Natural killer cell (primary cell): ENCODE measurements at regions not wholly inside any gene's neighbourhood (a gene's known extent, or its start where the extent isn't known, plus 50 kb on each side); places are given as distances from the start of the nearest gene placed in this dataset.
"Not testable (repeated sequence)": the region's sequence is repeated elsewhere in the genome, so short reads cannot be mapped to it uniquely, and the experiment has no call there.

Source experiments
- ATAC-seq, 3 donors: fragments of 150-1000 bp in 2 of 3; fragments of 200-7000 bp in 1 of 3; cut with Tn5 transposase; 1 replicate in 1 of 3; 2 replicates in 2 of 3; pipeline ENCODE4 v1.10.0; 2021; ENCODE audit warnings: mild to moderate bottlenecking in 2 of 3, moderate library complexity in 2 of 3
- DNase-seq, 2 donors: peaks; one replicate each; pipeline versions ENCODE4 v3.0.0 to v3.0.0-alpha.2; 2013 to 2021; ENCODE audit warnings: mixed read lengths in 1 of 2
- H3K27ac ChIP-seq: one replicate; pipeline ENCODE4 v1.5.1; 2013; ENCODE audit warnings: mild to moderate bottlenecking, low read length
- H3K27me3 ChIP-seq: one replicate; pipeline ENCODE4 v1.6.1; 2013; ENCODE audit warnings: low read length; ENCODE audit not compliant: control insufficient read depth, insufficient read depth
- H3K36me3 ChIP-seq: one replicate; pipeline ENCODE4 v1.6.1; 2013; ENCODE audit warnings: low read length; ENCODE audit not compliant: control insufficient read depth, insufficient read depth
- H3K4me1 ChIP-seq: one replicate; pipeline ENCODE4 v1.6.1; 2013; ENCODE audit warnings: low read length; ENCODE audit not compliant: control insufficient read depth, insufficient read depth
- H3K4me3 ChIP-seq: one replicate; pipeline ENCODE4 v1.5.1; 2013; ENCODE audit warnings: low read length
- H3K9me3 ChIP-seq: one replicate; pipeline ENCODE4 v1.6.1; 2013; ENCODE audit warnings: low read length; ENCODE audit not compliant: control insufficient read depth, insufficient read depth
- H3K27ac Mint-ChIP-seq, 2 donors: one replicate each; pipeline ENCODE4 v1.8.0; 2022; ENCODE audit warnings: mild to moderate bottlenecking in 2 of 2, mixed read lengths in 2 of 2, moderate library complexity in 1 of 2
- H3K27me3 Mint-ChIP-seq, 2 donors: one replicate each; pipeline ENCODE4 v1.8.0; 2022; ENCODE audit warnings: low read depth in 2 of 2, mixed read lengths in 2 of 2
- H3K36me3 Mint-ChIP-seq: one replicate; pipeline ENCODE4 v1.8.0; 2022; ENCODE audit warnings: mixed read lengths
- H3K4me1 Mint-ChIP-seq, 2 donors: one replicate each; pipeline ENCODE4 v1.8.0; 2022; ENCODE audit warnings: mixed read lengths in 2 of 2
- H3K4me3 Mint-ChIP-seq: one replicate; pipeline ENCODE4 v1.8.0; 2022; ENCODE audit warnings: mild to moderate bottlenecking, moderate library complexity, mixed read lengths
- H3K9me3 Mint-ChIP-seq, 2 donors: one replicate each; pipeline ENCODE4 v1.8.0; 2022; ENCODE audit warnings: mixed read lengths in 2 of 2
- WGBS: methylation state at CpG from one replicate; pipeline ENCODE4 v1.1.7; 2013; ENCODE audit warnings: missing lambda C conversion rate; ENCODE audit not compliant: insufficient coverage; 5-methylcytosine and 5-hydroxymethylcytosine counted together
- intact Hi-C: fragments of 100-400 bp; cut with micrococcal nuclease; formaldehyde crosslinking; loops from one replicate; pipeline ENCODE4 v1.14.2; 2022
- TF ChIP-seq, protein P1 (sequence below): fragments of 200-600 bp; IDR thresholded peaks from one replicate; pipeline ENCODE4 v1.8.0; 2022; ENCODE audit warnings: antibody characterized with exemption

DNA sequence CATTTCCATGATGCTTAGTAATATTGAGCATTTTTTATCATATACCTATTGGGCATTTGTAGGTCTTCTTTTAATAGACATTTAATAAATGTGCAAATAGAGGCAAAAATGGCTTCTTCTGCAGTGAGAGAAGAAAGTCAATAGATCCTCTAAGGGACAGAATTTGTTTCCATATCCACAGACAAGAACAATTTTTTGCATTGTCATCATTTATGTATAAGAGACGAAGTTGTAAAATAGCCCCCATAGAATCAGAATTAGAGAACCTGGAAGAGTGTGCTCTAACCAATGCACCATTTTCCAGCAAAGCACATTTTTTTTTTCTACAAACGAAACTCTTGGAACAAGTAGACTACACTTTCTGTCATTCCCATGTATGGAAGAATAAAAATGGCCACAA is 365.1 kb upstream of the PDE3A start:
- no peaks in the 10 kb centered on the region for H3K27me3 ChIP-seq
- no peak overlapping the region for H3K4me3 Mint-ChIP-seq
- H3K4me1 ChIP-seq, result no peaks in the 10 kb centered on the region
- no peaks in the 10 kb centered on the region for H3K36me3 ChIP-seq
- no peak overlapping the region for H3K4me3 ChIP-seq
- peaks cover 0 to 3% of the 10 kb centered on the region in 2 donors for H3K27me3 Mint-ChIP-seq
- no peaks in the 10 kb centered on the region for H3K9me3 ChIP-seq
- H3K4me1 Mint-ChIP-seq, result no peaks in the 10 kb centered on the region
- H3K27ac ChIP-seq, result no peak overlapping the region
- no peaks in the 10 kb centered on the region for H3K36me3 Mint-ChIP-seq
- peaks cover 2% of the 10 kb centered on the region in 2 donors for H3K9me3 Mint-ChIP-seq
- no peak for DNase-seq
- intact Hi-C loops, result no loop called here
- 75% methylated on average over 2 of the region's 2 CpGs for WGBS
- TF ChIP-seq, protein P1, sequence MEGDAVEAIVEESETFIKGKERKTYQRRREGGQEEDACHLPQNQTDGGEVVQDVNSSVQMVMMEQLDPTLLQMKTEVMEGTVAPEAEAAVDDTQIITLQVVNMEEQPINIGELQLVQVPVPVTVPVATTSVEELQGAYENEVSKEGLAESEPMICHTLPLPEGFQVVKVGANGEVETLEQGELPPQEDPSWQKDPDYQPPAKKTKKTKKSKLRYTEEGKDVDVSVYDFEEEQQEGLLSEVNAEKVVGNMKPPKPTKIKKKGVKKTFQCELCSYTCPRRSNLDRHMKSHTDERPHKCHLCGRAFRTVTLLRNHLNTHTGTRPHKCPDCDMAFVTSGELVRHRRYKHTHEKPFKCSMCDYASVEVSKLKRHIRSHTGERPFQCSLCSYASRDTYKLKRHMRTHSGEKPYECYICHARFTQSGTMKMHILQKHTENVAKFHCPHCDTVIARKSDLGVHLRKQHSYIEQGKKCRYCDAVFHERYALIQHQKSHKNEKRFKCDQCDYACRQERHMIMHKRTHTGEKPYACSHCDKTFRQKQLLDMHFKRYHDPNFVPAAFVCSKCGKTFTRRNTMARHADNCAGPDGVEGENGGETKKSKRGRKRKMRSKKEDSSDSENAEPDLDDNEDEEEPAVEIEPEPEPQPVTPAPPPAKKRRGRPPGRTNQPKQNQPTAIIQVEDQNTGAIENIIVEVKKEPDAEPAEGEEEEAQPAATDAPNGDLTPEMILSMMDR, result no peak
- H3K27ac Mint-ChIP-seq, result no peak overlapping the region
- no peak for ATAC-seq

DNA sequence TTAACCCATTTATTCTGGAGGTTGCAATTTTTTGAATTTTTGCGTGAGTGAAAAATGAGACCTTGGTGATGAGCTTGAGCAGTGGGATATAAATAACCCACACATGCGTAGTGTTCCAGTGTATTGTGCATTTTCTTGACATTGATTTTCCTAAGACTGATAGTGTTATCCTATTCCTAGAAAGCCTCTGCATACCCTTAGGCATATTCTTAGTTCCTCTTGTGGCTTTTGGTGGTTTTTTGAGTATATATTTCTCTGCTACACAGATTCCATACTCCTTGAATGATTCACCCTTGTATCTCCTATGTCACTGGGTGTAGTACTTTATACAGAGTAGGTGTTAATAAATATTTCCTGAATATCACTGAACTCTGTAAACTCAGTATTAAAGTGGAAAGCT is 363.4 kb upstream of the PDE3A start:
- Histone ChIP-seq H3K4me3 (no peak overlapping the region), H3K27me3 (no peaks in the 10 kb centered on the region), H3K4me1 (no peaks in the 10 kb centered on the region), H3K36me3 (no peaks in the 10 kb centered on the region), H3K27ac (no peak overlapping the region), H3K9me3 (no peaks in the 10 kb centered on the region)
- Mint-ChIP-seq H3K4me3 (no peak overlapping the region), H3K9me3 (peaks cover 0 to 2% of the 10 kb centered on the region in 2 donors), H3K36me3 (no peaks in the 10 kb centered on the region), H3K27me3 (no peaks in the 10 kb centered on the region), H3K4me1 (no peaks in the 10 kb centered on the region), H3K27ac (no peak overlapping the region)
- TF ChIP-seq, protein P1, result no peak
- ATAC-seq, result no peak
- 100% methylated on average over 1 of the region's 2 CpGs for WGBS
- DNase-seq, result no peak
- intact Hi-C loops, result no loop called here

- Histone ChIP-seq H3K27ac (no peak overlapping the region), H3K9me3 (no peaks in the 10 kb centered on the region), H3K4me1 (no peaks in the 10 kb centered on the region), H3K4me3 (no peak overlapping the region), H3K27me3 (no peaks in the 10 kb centered on the region), H3K36me3 (no peaks in the 10 kb centered on the region)
- no peak overlapping the region for H3K27ac Mint-ChIP-seq
- DNase-seq (no peak), ATAC-seq (no peak)
- WGBS, result 88% methylated on average over 5 of the region's 8 CpGs
- H3K4me3 Mint-ChIP-seq, result no peak overlapping the region
- intact Hi-C loops, result no loop called here
- H3K36me3 Mint-ChIP-seq, result no peaks in the 10 kb centered on the region
- H3K27me3 Mint-ChIP-seq, result no peaks in the 10 kb centered on the region
- H3K4me1 Mint-ChIP-seq, result no peaks in the 10 kb centered on the region
- TF ChIP-seq, protein P1, result no peak
- peaks cover 0 to 2% of the 10 kb centered on the region in 2 donors for H3K9me3 Mint-ChIP-seq
Measured at GRCh38 chr12:20006871-20007730, 361.2 kb upstream of the PDE3A start.

DNA sequence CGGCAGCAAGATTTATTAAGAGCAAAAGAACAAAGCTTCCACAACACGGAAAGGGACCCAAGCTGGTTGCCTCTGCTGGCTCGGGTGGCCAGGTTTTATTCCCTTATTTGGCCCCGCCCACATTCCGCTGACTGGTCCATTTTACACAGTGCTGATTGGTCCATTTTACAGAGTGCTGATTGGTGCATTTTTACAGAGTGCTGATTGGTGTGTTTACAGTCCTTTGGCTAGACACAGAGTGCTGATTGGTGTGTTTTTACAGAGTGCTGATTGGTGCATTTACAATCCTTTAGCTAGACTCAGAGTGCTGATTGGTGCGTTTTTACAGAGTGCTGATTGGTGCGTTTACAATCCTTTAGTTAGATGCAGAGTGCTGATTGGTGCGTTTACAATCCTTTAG is 358.4 kb upstream of the PDE3A start:
- H3K36me3 ChIP-seq, intact Hi-C loops, H3K27ac Mint-ChIP-seq, DNase-seq, ATAC-seq, H3K4me1 Mint-ChIP-seq, H3K36me3 Mint-ChIP-seq, H3K4me3 Mint-ChIP-seq, H3K9me3 ChIP-seq, H3K27ac ChIP-seq, H3K9me3 Mint-ChIP-seq, H3K4me3 ChIP-seq, H3K27me3 ChIP-seq, H3K4me1 ChIP-seq, H3K27me3 Mint-ChIP-seq: not testable (repeated sequence)
- 90% methylated on average over 8 of the region's 8 CpGs for WGBS
